HG02981 (cell line): ENCODE measurements at regions not wholly inside any gene's neighbourhood (a gene's known extent, or its start where the extent isn't known, plus 50 kb on each side); places are given as distances from the start of the nearest gene placed in this dataset.

Experiments used
- ATAC-seq: cut with Tn5 transposase; IDR thresholded peaks from one replicate; pipeline ENCODE4 v1.9.1; 2021; ENCODE audit warnings: mild to moderate bottlenecking, moderate library complexity; ENCODE audit not compliant: unreplicated experiment

DNA sequence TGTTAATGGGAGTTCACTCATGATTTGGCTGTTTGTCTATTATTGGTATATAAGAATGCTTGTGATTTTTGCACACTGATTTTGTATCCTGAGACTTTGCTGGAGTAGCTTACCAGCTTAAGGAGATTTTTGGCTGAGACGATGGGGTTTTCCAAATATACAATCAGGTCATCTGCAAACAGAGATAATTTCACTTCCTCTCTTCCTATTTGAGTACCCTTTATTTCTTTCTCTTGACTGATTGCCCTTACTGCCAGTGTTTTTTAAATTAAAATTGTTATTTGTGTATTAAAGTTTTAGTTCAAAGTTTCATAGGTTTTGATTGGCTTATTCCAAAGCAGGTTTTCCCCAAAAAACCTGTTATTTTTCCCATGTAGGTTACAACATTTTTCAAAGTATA is 390.5 kb upstream of the RBMS3 start:
- ATAC-seq: no peak

DNA sequence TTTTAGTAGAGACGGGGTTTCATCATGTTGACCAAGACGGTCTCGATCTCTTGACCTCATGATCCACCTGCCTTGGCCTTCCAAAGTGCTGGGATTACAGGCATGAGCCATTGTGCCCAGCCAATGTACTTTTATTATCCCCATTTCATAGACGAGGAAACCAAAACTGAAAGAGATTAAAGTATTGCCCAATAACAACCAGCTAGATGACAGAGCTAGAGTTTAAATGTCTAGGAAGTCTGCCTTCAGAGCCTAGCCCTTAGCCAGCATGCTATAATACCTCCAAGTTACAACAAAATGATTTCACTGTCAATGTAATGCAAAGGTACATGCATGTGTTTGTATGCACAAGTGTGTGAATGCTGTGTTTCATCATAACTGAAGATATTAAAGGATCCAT is 389.4 kb upstream of the RBMS3 start:
- ATAC-seq: no peak

DNA sequence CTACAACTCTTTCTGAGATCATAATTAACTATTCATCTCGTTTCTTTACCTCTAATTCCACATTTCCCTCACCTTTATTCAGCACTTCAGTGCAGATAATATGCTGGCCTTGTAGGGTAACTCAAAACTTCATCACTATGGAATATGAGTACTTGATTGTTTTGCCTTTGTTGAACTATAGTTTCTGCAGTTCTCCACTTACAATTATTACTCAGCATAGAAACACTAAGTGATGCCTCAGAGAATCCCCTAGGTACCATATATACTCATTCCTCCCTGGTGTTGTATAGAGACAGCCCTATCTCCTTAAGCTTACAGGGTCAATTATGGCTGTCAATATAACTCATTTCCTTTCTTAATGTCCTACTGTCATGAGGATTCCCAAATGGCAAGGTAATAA is 380.6 kb upstream of the RBMS3 start:
- no peak for ATAC-seq

DNA sequence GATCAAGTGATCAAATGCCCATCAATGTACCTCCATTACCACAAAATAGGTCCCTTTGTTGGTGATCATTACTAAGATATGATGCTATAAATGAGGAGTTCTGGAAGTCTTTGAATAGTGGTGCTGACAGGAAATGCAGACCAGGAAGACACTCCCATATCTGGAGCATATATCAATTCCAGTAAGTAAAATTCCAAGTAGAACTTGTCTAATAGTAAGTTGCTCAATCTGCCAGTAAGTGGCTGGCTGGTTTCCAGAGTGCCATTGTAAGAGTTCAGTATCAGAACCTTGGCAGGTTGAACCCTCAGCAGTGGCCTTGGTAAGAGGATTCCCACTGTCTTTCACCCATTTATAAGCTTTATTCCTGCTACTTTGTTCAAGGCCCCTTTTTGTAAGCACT is 379.9 kb upstream of the RBMS3 start:
- ATAC-seq: no peak

DNA sequence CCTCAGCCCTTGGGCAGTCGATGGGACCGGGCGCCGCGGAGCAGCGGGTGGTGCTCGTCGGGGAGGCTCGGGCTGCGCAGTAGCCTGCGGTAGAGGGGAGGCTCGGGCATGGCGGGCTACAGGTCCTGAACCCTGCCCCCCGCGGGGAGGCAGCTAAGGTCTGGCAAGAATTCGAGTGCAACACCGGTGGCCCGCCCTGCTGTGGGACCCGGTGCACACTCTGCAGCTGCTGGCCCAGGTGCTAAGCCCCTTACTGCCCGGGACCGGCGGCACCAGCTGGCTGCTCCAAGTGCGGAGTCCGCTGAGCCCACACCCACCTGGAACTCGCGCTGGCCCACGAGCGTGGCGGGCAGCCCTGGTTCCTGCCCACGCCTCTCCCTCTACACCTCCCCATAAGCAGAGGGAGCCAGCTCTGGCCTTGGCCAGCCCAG is 377.7 kb upstream of the RBMS3 start:
- no peak for ATAC-seq

DNA sequence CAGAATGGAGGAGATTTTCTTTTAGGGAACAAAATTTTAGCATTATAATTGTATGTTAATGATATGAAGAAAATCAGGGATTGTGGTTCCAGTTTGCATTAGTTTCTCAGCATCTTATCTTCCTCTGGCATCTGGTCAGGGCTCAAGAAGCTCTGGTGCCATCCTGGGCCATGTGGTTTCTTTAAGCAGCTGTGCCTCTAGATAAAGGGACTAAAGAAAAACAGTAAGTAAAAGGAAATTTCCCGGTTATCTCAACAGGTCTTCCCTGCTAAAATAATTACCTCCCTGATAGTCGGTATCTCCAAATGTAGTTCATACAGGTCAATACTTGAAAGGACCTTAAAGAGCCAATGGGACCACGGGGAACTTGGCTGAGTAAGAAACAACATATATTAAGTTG is 375.1 kb upstream of the RBMS3 start:
- ATAC-seq: no peak

DNA sequence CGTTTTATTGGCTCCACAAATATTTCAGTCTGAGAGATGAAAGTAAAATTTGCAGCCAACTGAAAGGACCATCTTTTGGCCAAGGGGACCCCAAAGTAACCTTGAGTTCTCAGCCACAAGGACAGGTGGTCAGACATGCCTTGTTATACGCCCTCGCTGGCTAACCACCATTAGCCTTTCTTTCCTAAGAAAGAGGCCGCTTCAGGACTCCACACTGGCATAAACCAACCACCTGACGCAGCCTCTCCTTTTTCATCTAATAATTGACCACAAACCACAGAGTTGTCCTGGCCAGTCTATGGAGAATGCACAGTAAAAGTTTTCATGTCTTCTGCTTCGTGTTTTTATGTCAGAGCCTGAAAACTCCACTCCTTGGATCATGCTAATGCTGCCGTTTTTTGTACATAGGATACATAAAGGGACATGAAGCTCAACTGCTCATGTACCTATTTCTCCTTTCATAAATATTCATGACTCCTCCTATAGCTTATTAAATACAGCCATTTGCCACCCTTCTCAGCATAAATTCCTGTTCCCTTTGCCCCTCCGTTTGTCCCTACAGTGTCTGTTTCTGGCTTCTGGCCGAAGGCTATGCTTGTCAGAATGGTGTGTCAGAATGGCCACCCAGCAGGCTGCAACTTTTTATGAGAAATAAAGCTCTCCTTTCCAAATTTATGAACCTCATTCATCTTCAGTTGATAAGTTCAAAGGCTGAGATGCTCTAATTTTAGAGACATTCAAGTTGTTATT is 374.1 kb upstream of the RBMS3 start:
- no peak for ATAC-seq

DNA sequence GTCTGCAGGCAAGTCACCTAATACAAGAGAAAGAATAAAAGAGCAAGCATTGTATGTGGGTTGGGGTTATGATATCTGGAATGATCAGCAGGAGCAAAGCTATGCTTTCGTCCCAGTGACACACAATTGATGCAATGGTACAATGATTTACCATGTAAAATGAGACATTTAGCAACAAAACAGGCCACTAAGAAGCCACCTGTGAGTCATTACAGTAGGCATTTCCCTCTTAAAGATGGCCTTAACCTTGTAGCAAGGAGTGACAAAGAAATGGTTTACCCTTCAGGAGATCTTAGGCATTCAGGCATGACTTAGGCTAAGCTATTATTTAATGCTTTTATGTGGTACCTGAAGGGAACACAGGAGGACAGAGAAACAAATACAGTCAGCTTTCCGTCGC is 373.3 kb upstream of the RBMS3 start:
- no peak for ATAC-seq

DNA sequence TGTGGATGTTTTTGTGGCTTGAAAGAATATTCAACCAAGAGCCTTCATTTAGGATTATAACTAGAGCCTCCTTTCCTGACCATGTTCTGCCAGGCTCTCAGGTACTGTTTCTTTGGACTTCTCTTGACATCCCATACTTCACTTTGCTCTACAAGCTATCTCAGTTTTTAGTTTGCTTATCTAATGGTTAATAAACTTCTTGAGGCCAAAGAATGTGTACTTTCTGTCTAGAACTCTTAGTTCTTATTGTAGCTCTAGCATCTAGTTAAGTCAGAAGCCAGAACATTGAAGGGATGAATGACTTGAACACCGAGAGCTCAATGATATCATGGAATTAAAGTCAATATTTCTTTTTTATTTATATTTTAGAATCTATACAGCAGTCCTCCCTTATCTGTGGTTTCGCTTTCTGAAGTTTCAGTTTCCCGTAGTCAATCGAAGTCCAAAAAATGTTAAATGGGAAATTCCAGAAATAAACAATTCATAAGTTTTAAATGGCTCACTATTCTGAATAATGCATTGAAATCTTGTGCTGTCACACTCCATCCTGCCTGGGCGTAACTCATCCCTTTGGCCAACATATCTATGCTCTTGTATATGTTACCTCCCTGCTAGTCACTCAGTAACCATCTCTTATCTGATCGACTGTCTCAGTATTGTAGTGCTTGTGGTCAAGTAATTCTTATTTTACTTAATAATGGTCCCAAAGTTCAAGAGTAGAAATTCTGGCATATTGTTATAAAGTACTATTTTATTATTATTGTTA is 368.6 kb upstream of the RBMS3 start:
- ATAC-seq: no peak

DNA sequence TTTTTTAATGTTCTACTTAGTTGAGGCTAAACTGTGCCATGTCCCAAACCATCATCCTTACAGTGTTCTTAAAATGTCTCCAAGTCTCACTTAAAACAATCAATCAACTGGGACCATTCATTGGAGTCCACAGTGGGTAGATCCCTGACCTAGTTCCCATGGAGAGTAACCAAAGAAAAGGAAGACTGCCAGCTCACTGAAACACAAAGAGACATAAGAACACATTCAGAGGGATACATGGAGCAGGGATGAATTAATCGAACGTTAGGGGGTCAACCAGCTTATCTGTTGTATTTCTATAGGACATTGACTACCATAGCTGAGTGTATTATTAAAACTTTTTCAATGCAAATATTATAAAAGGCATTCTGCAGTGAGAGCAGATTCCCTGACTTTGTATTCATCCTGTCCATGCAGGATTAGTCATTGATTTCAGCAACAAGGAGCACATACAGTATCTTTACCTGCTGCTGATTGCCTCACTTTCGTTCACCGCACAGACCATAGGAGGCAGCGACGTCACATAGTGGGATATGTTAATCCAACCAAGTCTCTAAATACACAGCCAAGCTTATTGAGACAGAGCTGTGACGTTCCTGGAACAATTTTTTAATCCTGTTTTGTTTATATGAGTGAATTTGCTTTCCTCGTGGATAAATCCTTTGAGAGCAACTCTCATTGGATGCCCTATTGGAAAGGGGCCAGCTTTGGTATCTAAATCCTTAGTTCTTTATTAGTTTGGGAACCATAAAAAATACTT is 364.9 kb upstream of the RBMS3 start:
- ATAC-seq: no peak

DNA sequence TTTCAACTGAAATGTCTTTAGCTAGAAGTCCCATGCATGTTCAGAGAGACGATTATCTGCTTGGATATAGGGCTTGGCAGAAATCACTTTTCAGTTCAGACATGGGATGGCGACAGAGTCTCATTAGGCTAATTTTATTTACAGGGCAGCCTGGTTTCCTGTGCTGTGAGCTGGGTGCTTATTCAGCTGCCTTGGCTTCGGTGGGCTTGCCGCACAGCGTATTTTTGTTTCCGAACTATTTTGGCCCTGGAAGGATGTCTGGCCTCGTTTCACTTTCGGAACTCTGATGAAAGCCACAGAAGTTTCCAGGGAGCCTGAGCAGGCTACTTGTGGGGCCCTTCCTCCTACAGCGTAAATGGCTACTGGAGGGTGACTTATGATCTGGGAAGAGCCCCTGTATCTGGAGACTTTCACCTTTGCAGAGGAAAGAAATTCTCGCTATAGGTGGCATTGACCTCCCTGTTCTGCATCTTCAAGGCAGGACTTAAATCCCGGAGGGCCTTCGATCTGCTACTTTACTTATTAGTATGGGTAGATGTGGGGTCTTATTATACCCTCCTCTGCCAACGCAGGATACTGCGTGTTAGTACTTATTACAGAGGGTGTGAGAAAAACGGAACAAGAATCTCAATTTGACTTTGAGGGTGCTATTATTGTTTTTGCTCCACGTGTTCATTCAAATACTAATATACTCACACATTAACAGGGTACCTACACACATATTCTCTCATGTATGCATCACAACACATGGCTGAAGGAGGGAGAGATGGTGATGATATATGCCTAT is 364.0 kb upstream of the RBMS3 start:
- peak; percentile 93 for ATAC-seq

DNA sequence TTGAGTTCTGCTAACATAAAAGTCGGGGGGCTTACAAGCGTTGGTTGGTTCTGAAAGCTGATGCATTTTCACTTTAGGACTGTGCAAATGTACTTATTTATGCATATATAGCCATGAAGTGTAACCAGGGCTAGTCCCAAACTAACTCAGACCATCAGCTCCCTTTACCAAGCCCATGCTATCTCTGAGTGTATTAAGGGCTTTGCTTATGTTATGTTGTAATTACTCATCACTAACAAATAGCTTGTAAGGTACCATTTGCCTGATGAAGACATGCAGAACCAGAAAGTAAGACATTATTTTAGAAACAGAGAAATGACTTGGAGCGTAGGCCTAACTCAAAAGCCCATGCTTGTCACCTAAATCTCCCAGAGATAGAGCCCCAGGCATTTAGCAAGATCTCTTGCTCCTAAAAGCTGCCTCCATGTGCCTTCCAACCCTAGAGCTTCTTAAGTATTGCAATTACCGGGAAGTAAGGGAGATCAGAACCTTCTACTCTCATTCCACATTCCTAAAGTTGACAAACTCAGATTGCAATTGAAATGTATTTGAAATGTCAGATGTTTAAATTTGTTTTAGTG is 362.9 kb upstream of the RBMS3 start:
- no peak for ATAC-seq

DNA sequence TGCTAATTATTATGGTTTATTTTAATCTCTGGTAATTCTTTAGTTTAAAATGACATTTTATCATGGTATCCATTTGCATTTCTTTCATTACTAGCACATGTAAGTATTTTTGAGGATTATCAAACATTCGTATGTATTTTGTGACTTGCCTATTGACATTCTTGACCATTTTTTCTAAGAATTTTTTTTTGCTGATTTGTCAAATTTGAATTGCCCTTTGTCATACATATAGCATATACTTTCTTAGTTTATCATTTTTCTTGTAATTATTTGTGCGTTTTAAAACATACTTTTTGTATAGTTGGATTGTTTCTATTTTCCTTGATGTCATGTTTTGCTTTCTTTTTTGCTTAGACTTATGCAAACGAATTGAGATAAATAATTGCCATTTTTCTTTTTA is 358.5 kb upstream of the RBMS3 start:
- no peak for ATAC-seq

DNA sequence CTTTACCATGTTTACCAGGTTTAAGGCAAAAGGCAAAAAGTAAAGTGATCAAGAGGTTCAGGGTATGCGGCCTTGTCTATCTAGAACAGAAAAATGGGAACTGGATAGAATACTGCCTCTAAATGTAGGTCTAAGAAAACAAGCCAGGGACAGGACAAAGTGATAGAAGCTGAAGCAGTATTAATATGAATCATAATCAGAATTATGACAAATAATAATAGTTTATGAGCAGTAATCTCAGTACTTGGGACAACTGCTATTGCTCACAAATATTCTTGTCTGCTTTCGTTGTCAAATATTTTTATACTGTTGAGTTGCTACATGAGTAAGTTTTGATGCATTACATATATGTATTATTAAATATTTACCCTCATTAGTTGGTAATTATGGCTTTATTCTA is 356.9 kb upstream of the RBMS3 start:
- no peak for ATAC-seq

DNA sequence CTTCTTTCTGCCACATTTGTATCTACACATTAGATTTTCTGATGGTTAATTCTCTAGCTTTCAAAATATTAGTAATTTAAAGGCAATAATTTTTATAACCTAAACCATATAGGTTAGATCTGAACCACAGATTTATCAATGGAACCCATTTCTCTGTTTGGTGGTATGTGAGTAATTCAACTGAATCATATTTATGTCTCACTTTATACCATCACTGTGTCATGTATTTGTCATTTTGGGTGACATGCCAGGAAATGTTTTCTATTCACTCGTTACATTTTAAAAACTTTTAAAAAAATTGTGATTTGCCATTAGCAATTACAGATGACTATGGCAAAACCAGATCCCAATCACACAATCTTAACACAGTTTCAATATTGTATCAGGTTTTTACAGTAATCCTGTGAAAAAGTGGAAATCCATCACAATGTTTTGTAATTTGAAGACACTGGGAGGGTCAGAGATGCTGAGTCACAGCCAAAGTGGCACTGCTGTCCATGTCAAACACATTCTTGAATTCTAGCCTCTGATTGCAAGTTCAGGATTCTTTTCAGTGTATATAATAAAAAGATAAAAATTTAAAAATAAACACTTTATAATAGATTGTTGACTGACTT is 356.0 kb upstream of the RBMS3 start:
- ATAC-seq: no peak

DNA sequence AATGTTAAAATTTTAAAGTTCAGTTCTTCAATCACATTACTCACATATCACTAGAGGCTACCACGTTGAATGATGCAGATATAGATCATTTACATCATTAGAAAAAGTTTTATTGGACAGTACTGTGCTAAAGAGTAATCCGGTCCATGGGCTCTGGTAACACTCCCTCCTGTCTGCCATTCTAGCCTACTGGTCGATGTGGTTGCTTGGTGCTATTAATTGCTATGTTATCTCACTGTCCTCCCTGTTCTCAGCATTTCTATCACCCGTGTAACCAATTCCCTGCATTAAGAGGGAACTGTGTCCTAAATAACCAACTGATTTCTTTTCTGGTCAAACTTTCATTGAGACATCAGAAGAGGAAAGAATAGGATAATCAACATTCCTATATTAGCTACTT is 347.5 kb upstream of the RBMS3 start:
- ATAC-seq: no peak

DNA sequence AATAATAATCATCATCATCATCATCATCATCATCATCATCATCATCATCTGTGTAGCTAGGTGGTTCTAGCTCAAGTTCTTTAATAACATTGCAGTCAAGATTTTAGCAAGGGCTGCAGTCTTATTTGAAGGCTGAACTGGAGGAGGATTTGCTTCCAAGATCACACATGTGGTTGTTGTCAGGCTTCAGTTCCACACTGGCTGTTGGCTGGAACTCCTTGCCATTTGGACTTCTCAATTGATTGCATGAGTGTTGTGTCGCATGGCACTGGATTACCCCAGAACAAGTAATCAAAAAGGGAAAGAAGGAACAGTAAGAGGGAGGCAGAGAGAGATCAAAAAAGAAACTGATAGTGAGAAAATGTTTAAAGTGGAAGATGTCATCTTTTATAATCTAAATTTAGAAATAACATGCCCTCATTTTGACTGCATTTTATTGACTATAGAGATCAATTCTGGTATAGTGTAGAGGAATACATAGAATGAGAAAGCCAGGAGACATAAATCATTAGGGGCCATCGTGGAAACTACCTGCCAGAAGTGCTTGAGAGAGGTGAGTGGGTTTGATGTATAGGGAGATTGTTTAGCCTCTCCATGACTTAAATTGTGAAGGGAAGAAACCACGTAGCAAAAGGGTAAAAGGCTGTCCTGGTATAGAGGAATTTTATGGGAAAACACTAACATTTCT is 346.6 kb upstream of the RBMS3 start:
- no peak for ATAC-seq

DNA sequence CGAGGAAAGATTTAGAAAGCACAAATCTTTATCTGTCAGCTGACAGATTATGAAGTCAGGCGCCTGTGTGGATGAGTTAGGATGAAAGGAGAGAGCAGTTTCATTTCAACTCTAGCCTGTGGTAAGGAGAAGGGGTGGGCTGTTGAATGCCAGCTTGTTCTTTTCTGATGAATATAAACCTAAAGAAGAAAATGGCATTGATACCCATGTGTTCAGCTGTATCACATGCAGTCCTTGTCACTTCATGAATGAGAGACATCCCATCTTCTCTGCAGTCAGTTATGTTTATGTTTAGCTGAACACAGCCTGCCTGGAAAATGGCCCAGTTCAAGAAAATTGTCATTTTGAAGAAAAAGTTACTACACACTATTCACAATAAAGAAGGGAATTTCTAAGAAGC is 345.7 kb upstream of the RBMS3 start:
- no peak for ATAC-seq

DNA sequence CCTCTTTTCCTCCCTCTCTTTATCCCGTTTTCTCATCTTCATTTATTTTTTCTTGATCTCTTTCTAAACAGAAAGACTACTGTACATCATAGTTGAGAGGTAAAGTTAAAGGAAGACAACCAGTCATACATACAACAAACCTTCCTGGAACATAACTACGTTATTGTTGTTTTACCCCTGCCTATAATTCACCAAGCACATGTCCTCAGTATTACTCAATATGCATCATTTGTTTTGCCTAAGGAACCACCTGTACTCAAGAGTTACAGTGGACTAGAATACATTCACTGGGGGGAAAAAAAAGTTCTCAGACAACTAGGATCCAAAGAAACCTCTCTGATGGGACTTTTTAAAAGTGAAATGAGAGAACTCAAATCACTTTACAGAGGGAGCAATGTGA is 344.7 kb upstream of the RBMS3 start:
- no peak for ATAC-seq

DNA sequence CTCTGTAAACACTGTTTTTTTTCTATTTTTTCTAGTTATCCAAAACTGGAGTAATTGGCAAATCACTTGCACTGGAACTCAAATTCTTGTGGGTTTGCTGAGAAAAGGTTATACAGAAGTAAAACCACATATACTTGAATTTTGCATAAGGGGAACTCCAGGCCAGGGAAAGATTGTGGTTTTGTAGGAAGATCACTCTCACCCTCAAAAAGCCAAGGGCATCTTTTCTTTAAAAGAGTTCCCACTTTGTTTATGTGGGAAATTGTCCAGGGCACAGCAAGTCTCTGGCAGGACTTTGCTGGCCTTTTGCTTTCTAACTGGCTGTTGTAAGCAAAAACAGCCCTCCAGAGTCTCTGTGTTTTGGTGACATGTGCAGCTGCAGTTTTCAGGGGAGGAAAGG is 340.3 kb upstream of the RBMS3 start:
- ATAC-seq: peak; percentile 81
